Lower leg skin (tissue), 4 donors: ENCODE measurements at regions not wholly inside any gene's neighbourhood (a gene's known extent, or its start where the extent isn't known, plus 50 kb on each side); places are given as distances from the start of the nearest gene placed in this dataset.
A peak's percentile ranks its signal among the peaks of the same experiment; 100 is the strongest.

ENCODE experiments used
- DNase-seq, 2 donors: peaks; one replicate each; pipeline ENCODE4 v3.0.0-alpha.2; 2019; ENCODE audit warnings: low spot score in 2 of 2
- H3K4me3 ChIP-seq: fragments of 200-600 bp; sonication (generic); 2 replicates; pipeline ENCODE4 v1.5.1; 2017; ENCODE audit warnings: mild to moderate bottlenecking, low read depth; ENCODE audit not compliant: poor library complexity, severe bottlenecking
- CTCF ChIP-seq, 3 donors: fragments of 450-650 bp; IDR thresholded peaks; one replicate each; pipeline ENCODE4 v1.5.1; 2016; ENCODE audit warnings: antibody characterized with exemption in 3 of 3, mild to moderate bottlenecking in 3 of 3, moderate library complexity in 2 of 3
- POLR2A ChIP-seq, 2 donors: fragments of 450-650 bp; IDR thresholded peaks; one replicate each; pipeline ENCODE4 v1.6.1; 2016 to 2017; ENCODE audit warnings: antibody characterized with exemption in 2 of 2, mild to moderate bottlenecking in 1 of 2, moderate library complexity in 1 of 2
- WGBS, 2 donors: methylation state at CpG; one replicate each; pipeline ENCODE4 v1.1.5; 2018; 5-methylcytosine and 5-hydroxymethylcytosine counted together
- intact Hi-C: fragments of 100-400 bp; cut with DNase I; formaldehyde crosslinking; loops from one replicate; pipeline ENCODE4 v1.15.0; 2023; ENCODE audit warnings: low total_unique reads

- no peak overlapping the region for H3K4me3 ChIP-seq
- 46 to 48% methylated on average over 4 of the region's 4 CpGs for whole genome bisulfite sequencing, 2 donors
- no peak for DNase-seq
- intact Hi-C loops, result no loop called here
- no peak for TF ChIP-seq CTCF (IDR thresholded peaks at IDR 0.05)
- no peak for TF ChIP-seq POLR2A (IDR thresholded peaks at IDR 0.05)
These were observed 147.8 kb downstream of the SOX2 start for GRCh38 chr3:181859518-181859917.

- 79 to 85% methylated on average over 1 of the region's 1 CpG for WGBS, 2 donors
- intact Hi-C loops, result no loop called here
- no peak for TF ChIP-seq CTCF (IDR thresholded peaks at IDR 0.05)
- no peak for TF ChIP-seq POLR2A (IDR thresholded peaks at IDR 0.05)
These were observed 148.5 kb downstream of the SOX2 start for GRCh38 chr3:181860235-181860634.

GRCh38 chr3:181862502-181862901 is 150.8 kb downstream of the SOX2 start:
- intact Hi-C loops, result no loop called here
- TF ChIP-seq CTCF (IDR thresholded peaks at IDR 0.05) (no peak), POLR2A (IDR thresholded peaks at IDR 0.05) (no peak)
- peak in 1 of 2 donors; percentile 70 for DNase-seq
- 70 to 94% methylated on average over 3 of the region's 3 CpGs for WGBS, 2 donors
- no peak overlapping the region for H3K4me3 ChIP-seq

More at GRCh38 chr3:181860235-181860634, 148.5 kb downstream of the SOX2 start:
- no peak for DNase-seq
- H3K4me3 ChIP-seq, result no peak overlapping the region

- TF ChIP-seq CTCF (IDR thresholded peaks at IDR 0.05), result no peak
- no peak for TF ChIP-seq POLR2A (IDR thresholded peaks at IDR 0.05)
These were observed 156.9 kb downstream of the SOX2 start for GRCh38 chr3:181868576-181869082.

GRCh38 chr3:181872887-181873286 is 161.2 kb downstream of the SOX2 start:
- DNase-seq, result peak in 1 of 2 donors; percentile 74
- TF ChIP-seq CTCF (IDR thresholded peaks at IDR 0.05) (no peak), POLR2A (IDR thresholded peaks at IDR 0.05) (no peak)
- 40 to 58% methylated on average over 1 of the region's 1 CpG for WGBS, 2 donors
- H3K4me3 ChIP-seq, result no peak overlapping the region
- intact Hi-C loops, result no loop called here

More at GRCh38 chr3:181868576-181869082, 156.9 kb downstream of the SOX2 start:
- peak in 1 of 2 donors; percentile 6 for DNase-seq
- WGBS, 2 donors, result 88 to 89% methylated on average over 4 of the region's 4 CpGs
- no peak overlapping the region for H3K4me3 ChIP-seq
- intact Hi-C loops, result no loop called here

- no peak overlapping the region for H3K4me3 ChIP-seq
- no peak for TF ChIP-seq POLR2A (IDR thresholded peaks at IDR 0.05)
- no peak for TF ChIP-seq CTCF (IDR thresholded peaks at IDR 0.05)
- 30 to 42% methylated on average over 1 of the region's 1 CpG for WGBS, 2 donors
- intact Hi-C loops, result no loop called here
- no peak for DNase-seq
These were observed 168.2 kb downstream of the SOX2 start for GRCh38 chr3:181879926-181880325.
